Fibroblast of villous mesenchyme (primary cell): ENCODE measurements at regions not wholly inside any gene's neighbourhood (a gene's known extent, or its start where the extent isn't known, plus 50 kb on each side); places are given as distances from the start of the nearest gene placed in this dataset.

Source experiments
- DNase-seq: peaks from one replicate; pipeline ENCODE4 v3.0.0-alpha.2; 2010; ENCODE audit warnings: low read depth
- H3K4me3 ChIP-seq: 2 replicates; pipeline ENCODE4 v1.5.1; 2011; ENCODE audit warnings: low read depth, mild to moderate bottlenecking, low read length
- TF ChIP-seq, protein P1 (sequence below): IDR thresholded peaks from 2 replicates; pipeline ENCODE4 v1.5.1; 2012; ENCODE audit warnings: low read depth, mild to moderate bottlenecking, low read length; ENCODE audit not compliant: insufficient read depth

DNA sequence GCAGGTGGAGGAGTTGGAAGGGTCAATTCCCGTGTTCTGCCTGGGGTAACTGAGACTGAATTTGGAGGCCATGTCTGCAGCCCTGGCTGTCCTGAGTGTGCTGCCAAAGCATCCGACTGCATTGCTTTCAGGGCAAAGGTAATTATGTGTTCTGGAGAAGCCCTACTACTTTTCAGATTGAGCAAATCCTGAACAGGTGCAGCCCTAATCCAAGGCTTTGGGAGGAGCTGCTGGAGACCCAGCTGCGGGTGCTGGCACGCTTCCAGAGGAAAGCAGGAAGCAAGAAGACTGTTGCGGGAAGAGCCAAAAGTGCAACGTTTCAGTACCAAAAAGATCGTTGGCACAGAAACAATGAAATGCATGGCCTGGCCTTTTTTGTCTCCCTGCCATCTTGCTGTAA lies 73.7 kb upstream of the NRIP1 start:
- no peak overlapping the region for H3K4me3 ChIP-seq
- DNase-seq = no peak
- TF ChIP-seq, protein P1, sequence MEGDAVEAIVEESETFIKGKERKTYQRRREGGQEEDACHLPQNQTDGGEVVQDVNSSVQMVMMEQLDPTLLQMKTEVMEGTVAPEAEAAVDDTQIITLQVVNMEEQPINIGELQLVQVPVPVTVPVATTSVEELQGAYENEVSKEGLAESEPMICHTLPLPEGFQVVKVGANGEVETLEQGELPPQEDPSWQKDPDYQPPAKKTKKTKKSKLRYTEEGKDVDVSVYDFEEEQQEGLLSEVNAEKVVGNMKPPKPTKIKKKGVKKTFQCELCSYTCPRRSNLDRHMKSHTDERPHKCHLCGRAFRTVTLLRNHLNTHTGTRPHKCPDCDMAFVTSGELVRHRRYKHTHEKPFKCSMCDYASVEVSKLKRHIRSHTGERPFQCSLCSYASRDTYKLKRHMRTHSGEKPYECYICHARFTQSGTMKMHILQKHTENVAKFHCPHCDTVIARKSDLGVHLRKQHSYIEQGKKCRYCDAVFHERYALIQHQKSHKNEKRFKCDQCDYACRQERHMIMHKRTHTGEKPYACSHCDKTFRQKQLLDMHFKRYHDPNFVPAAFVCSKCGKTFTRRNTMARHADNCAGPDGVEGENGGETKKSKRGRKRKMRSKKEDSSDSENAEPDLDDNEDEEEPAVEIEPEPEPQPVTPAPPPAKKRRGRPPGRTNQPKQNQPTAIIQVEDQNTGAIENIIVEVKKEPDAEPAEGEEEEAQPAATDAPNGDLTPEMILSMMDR = no peak

DNA sequence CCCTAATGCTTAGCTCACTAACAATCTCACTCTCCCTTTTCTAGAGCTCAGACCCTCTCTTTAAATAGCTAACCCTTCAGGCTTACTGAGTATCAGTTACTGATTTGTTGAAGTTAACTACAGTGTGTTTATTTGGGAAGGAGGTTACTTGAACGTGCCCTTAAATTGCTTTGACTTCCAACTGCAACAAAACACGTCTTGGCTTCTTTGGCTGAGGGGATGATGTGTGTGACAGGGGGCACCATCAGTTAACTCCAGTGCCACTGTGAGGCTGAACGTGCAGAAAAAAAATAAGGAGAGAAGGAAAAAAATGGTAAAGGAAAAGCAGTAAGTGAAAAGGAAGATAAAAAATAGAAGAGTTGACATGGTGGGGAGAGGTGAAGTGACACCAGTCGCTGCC lies 75.1 kb upstream of the NRIP1 start:
- DNase-seq = no peak
- no peak overlapping the region for H3K4me3 ChIP-seq
- TF ChIP-seq, protein P1 = no peak

DNA sequence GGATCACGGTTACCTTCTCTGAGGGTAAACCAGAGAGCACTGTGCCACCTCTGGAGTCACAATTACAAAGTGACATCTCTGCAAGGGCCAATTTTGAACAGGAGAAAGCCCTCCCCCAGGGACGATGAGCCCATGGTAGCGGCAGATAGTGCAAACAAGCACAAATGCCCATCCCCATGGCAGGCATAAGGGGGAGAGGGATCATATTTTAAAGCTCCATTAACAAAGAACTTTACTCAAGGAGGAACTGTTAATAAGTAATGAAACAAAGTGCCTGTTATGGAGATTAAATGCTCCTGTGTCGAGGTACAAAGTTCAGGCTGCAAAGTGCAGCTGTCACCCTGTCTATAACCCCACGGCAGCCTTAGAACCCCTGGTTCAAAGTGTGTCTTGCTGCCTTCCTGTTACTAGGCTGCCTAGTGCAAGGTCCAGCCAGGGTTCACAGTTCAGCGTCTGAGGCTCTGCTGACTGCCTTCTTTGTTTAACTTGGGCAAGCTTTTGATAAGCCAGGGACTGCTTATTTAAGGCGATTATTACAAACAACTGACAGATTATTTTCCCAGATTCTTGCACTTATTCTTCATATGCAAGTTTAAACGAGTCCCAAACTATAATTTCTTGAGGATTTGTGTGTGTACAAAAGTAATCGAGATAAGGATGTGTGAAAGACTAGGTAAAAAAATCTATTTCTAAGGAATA lies 75.7 kb upstream of the NRIP1 start:
- TF ChIP-seq, protein P1 = no peak
- no peak for DNase-seq
- H3K4me3 ChIP-seq = no peak overlapping the region

DNA sequence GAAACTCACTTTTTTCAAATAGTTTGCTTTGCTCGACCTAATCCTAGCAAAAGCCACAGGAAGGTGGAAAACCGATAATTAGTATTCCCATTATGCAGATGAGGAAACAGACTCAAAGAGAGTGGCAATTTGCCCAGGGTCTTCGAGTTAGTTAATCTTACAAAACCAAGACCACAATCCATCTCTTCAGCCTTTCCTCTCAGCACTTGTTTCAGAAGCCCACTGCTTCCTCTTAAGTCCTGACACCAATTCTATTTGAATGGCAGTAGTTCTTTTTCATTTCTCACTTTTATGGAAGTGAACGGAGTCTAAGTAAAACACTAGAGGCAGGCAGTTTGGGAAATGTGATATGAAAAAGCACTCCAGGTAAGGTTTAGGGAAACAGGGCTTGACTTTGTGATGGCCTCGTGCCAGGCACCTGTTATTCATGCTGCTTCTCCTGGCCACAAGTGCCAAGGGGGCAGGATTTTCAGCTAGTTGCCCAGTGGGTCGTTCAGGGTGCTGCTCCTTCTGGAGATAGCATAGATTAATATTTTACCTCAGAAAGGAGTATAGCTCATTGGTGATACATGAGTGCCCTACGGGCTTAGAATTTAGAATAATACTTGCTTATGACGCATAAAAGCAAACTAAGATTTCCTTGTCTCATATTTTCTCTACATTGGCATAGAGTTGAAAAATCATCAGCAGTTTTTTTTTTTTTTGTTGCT lies 76.6 kb upstream of the NRIP1 start:
- DNase-seq = no peak
- no peak overlapping the region for H3K4me3 ChIP-seq
- TF ChIP-seq, protein P1 = no peak

DNA sequence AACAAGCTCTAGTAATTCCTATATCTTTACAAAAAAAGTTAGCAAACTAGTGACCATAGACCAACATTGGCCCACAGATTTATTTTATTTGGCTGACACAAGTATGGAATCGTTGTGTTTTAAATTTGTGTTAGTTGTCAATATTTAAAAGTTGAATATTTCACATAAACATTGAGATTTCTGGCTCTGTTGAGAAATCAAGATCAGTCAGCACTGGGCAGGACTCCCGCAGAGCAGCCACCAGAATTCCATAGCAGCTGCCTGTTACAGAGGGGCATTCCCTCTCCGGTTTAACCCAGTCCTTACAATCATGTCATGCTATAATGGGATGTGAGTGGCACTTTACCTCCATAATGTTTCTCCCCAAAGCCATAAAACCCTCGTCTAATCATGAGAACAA lies 79.2 kb upstream of the NRIP1 start:
- H3K4me3 ChIP-seq = no peak overlapping the region
- no peak for DNase-seq
- TF ChIP-seq, protein P1 = no peak

DNA sequence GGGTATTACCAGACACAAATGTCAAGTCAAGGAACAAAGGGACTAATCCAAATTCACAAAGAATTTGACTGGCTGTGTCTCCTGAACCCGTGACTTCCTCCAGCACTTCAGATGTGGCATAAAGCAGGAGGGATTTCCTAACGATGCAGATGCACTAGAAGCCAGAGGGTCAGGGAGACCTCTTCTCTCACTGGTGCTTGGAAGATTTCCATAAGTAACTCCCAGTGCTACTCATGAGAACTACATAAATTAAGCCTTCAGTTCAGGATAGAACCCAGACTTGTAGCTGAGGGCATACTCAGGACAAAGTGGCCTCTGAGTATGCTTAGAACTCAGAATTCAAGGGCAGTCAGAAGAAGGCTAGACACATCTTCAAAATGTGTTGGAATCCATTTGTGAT lies 83.6 kb upstream of the NRIP1 start:
- no peak for DNase-seq
- TF ChIP-seq, protein P1 = no peak
- H3K4me3 ChIP-seq = no peak overlapping the region
